WERI-Rb-1 (cell line): ENCODE measurements at regions not wholly inside any gene's neighbourhood (a gene's known extent, or its start where the extent isn't known, plus 50 kb on each side); places are given as distances from the start of the nearest gene placed in this dataset.

Experiments used
- DNase-seq: peaks from one replicate; pipeline ENCODE4 v3.0.0-alpha.2; 2020
- H3K27ac ChIP-seq: fragments of 250-450 bp; sonication (Bioruptor Pico); 2 replicates; pipeline ENCODE4 v1.5.1; 2020; ENCODE audit warnings: mild to moderate bottlenecking, moderate library complexity
- H3K27me3 ChIP-seq: fragments of 250-450 bp; sonication (Bioruptor Pico); 2 replicates; pipeline ENCODE4 v1.5.1; 2021; ENCODE audit warnings: mild to moderate bottlenecking, low read depth, moderate library complexity; ENCODE audit not compliant: insufficient read depth, severe bottlenecking
- H3K36me3 ChIP-seq: fragments of 250-450 bp; sonication (Bioruptor Pico); 2 replicates; pipeline ENCODE4 v1.5.1; 2020; ENCODE audit warnings: mild to moderate bottlenecking, moderate library complexity
- H3K4me3 ChIP-seq: 2 replicates; pipeline ENCODE4 v1.5.1; 2011; ENCODE audit warnings: low read depth, mild to moderate bottlenecking, control low read depth, low read length
- H3K9me3 ChIP-seq: fragments of 250-450 bp; sonication (Bioruptor Pico); 2 replicates; pipeline ENCODE4 v1.5.1; 2021; ENCODE audit warnings: mild to moderate bottlenecking, moderate library complexity; ENCODE audit not compliant: severe bottlenecking
- CTCF ChIP-seq: IDR thresholded peaks from 2 replicates; pipeline ENCODE4 v1.5.1; 2011; ENCODE audit warnings: low read depth, mild to moderate bottlenecking, control low read depth, inconsistent platforms, low read length

GRCh38 chr14:45742187-45742586 lies 489.2 kb upstream of the MIS18BP1 start:
- Histone ChIP-seq H3K36me3 (no peaks in the 10 kb centered on the region), H3K27ac (no peak overlapping the region), H3K27me3 (no peaks in the 10 kb centered on the region), H3K9me3 (no peaks in the 10 kb centered on the region), H3K4me3 (no peak overlapping the region)
- DNase-seq: no peak
- TF ChIP-seq CTCF: no peak

- TF ChIP-seq CTCF: no peak
- Histone ChIP-seq H3K27me3 (no peaks in the 10 kb centered on the region), H3K36me3 (no peaks in the 10 kb centered on the region), H3K27ac (no peak overlapping the region), H3K4me3 (no peak overlapping the region), H3K9me3 (no peaks in the 10 kb centered on the region)
- no peak for DNase-seq
Observed at GRCh38 chr14:45728434-45729225, 475.6 kb upstream of the MIS18BP1 start.

- no peak for TF ChIP-seq CTCF
- no peak overlapping the region for H3K4me3 ChIP-seq
- no peaks in the 10 kb centered on the region for H3K27me3 ChIP-seq
Observed at GRCh38 chr14:45727133-45727532, 474.1 kb upstream of the MIS18BP1 start.

GRCh38 chr14:45721472-45721871 lies 468.5 kb upstream of the MIS18BP1 start:
- Histone ChIP-seq H3K9me3 (no peaks in the 10 kb centered on the region), H3K27ac (no peak overlapping the region), H3K27me3 (no peaks in the 10 kb centered on the region), H3K36me3 (no peaks in the 10 kb centered on the region), H3K4me3 (no peak overlapping the region)
- DNase-seq: no peak
- no peak for TF ChIP-seq CTCF

More at GRCh38 chr14:45727133-45727532, 474.1 kb upstream of the MIS18BP1 start:
- Histone ChIP-seq H3K27ac (no peak overlapping the region), H3K9me3 (no peaks in the 10 kb centered on the region), H3K36me3 (no peaks in the 10 kb centered on the region)
- DNase-seq: no peak

GRCh38 chr14:45716572-45716971 lies 463.6 kb upstream of the MIS18BP1 start:
- no peaks in the 10 kb centered on the region for H3K27me3 ChIP-seq
- no peaks in the 10 kb centered on the region for H3K36me3 ChIP-seq
- no peak overlapping the region for H3K27ac ChIP-seq
- no peaks in the 10 kb centered on the region for H3K9me3 ChIP-seq
- no peak for DNase-seq
- TF ChIP-seq CTCF: no peak; the same call in 1 of the 2 replicates
- no peak overlapping the region for H3K4me3 ChIP-seq

- no peak for TF ChIP-seq CTCF
- no peak for DNase-seq
Observed at GRCh38 chr14:45715946-45716345, 462.9 kb upstream of the MIS18BP1 start.

More at GRCh38 chr14:45715946-45716345, 462.9 kb upstream of the MIS18BP1 start:
- H3K27me3 ChIP-seq: no peaks in the 10 kb centered on the region
- H3K36me3 ChIP-seq: no peaks in the 10 kb centered on the region
- no peaks in the 10 kb centered on the region for H3K9me3 ChIP-seq
- H3K4me3 ChIP-seq: no peak overlapping the region
- no peak overlapping the region for H3K27ac ChIP-seq
